ENCODE measurements at regions not wholly inside any gene's neighbourhood (a gene's known extent, or its start where the extent isn't known, plus 50 kb on each side); places are given as distances from the start of the nearest gene placed in this dataset.
"Not testable (repeated sequence)": the region's sequence is repeated elsewhere in the genome, so short reads cannot be mapped to it uniquely, and the experiment has no call there.

DNA sequence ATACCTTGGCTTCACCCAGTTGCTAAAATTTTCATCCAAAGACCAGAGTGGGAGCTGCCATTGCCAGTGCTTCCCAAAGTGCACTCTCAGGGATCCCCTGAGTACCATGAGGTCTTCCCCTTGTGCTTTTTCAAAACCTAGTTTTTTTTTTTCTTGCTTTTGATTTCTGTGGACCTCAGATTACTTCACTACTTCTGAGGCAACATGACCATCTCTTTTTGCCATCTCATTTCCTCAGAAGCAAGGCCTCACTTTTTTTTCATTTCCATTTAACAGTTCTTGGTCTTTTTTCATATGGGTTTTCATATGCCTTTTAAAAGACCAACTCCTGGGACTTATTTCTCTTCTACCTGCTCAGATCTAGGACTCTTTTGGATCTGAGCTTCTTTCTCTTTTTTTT is 64.1 kb upstream of the MMS22L start:
- FAIRE-seq (no peak), DNase-seq (ENCODE audit: insufficient read length, low spot score) (no peak)
- TF ChIP-seq POU2F2 (IDR thresholded peaks at IDR 0.05; ENCODE audit: low read depth, low read length): no peak
- TF ChIP-seq TAF1 (IDR thresholded peaks at IDR 0.05; ENCODE audit: low read depth, low read length): no peak
- no peak for TF ChIP-seq SPI1 (IDR thresholded peaks at IDR 0.05; ENCODE audit: low read depth, low read length)
- no peak for TF ChIP-seq POLR2AphosphoS5 (IDR thresholded peaks at IDR 0.05; ENCODE audit: low read depth, low read length)
- no peak for TF ChIP-seq PAX5 (IDR thresholded peaks at IDR 0.05; ENCODE audit: insufficient read depth, low read length, severe bottlenecking)
- TF ChIP-seq POLR2A (IDR thresholded peaks at IDR 0.05; ENCODE audit: low read depth, low read length): no peak

DNA sequence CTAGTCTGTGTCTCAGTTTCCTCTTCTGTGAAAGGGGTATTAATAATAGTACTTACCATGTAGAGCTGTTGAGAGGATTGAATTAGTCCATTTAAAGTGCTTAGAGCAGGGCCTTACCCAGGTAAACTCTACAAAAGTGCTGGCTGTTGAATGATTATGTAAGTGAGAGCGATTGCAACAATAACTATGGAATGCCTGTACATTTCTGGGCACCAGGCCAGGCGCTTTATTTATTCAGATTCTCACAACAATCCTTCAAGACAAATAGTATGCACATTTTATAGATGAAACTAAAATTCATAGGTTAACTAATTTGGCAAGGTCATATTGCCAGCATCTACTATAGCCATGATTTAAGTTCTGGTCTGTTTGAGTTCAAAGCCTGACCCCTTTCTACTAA is 78.3 kb upstream of the MMS22L start:
- TF ChIP-seq SPI1 (IDR thresholded peaks at IDR 0.05; ENCODE audit: low read depth, low read length) (no peak), PAX5 (IDR thresholded peaks at IDR 0.05; ENCODE audit: insufficient read depth, low read length, severe bottlenecking) (no peak), TAF1 (IDR thresholded peaks at IDR 0.05; ENCODE audit: low read depth, low read length) (no peak), POLR2AphosphoS5 (IDR thresholded peaks at IDR 0.05; ENCODE audit: low read depth, low read length) (no peak), POU2F2 (IDR thresholded peaks at IDR 0.05; ENCODE audit: low read depth, low read length) (no peak), POLR2A (IDR thresholded peaks at IDR 0.05; ENCODE audit: low read depth, low read length) (no peak)
- no peak for FAIRE-seq
- no peak for DNase-seq (ENCODE audit: insufficient read length, low spot score)

DNA sequence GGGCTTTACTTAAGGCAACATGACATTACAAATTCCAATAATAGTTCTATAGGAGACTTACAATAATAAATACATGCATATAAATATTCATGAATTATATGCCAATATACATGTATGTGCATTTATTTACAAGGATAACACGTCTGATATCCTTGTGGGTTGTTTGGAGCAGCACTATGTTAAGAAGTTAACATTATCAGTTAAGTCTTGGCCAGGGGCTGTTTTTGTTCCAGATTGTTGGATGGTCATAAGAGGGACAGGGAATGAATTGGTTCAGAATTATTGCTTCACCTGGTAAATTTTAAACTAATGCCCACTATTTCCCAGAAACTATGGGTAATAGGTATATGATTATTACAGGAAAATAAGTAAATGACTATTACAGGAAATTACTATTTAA is 81.3 kb upstream of the MMS22L start:
- no peak for FAIRE-seq
- no peak for TF ChIP-seq POLR2AphosphoS5 (IDR thresholded peaks at IDR 0.05; ENCODE audit: low read depth, low read length)
- no peak for TF ChIP-seq TAF1 (IDR thresholded peaks at IDR 0.05; ENCODE audit: low read depth, low read length)
- TF ChIP-seq POLR2A (IDR thresholded peaks at IDR 0.05; ENCODE audit: low read depth, low read length): no peak
- TF ChIP-seq PAX5 (IDR thresholded peaks at IDR 0.05; ENCODE audit: insufficient read depth, low read length, severe bottlenecking): no peak
- no peak for TF ChIP-seq SPI1 (IDR thresholded peaks at IDR 0.05; ENCODE audit: low read depth, low read length)
- TF ChIP-seq POU2F2 (IDR thresholded peaks at IDR 0.05; ENCODE audit: low read depth, low read length): no peak
- no peak for DNase-seq (ENCODE audit: insufficient read length, low spot score)

DNA sequence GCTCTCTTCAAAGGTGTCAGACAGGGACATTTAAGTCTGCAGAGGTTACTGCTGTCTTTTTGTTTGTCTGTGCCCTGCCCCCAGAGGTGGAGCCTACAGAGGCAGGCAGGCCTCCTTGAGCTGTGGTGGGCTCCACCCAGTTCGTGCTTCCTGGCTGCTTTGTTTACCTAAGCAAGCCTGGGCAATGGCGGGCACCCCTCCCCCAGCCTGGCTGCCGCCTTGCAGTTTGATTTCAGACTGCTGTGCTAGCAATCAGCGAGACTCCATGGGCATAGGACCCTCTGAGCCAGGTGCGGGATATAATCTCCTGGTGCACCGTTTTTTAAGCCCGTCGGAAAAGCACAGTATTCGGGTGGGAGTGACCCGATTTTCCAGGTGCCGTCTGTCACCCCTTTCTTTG is 99.1 kb upstream of the MMS22L start:
- FAIRE-seq; DNase-seq (ENCODE audit: insufficient read length, low spot score): not testable (repeated sequence)

DNA sequence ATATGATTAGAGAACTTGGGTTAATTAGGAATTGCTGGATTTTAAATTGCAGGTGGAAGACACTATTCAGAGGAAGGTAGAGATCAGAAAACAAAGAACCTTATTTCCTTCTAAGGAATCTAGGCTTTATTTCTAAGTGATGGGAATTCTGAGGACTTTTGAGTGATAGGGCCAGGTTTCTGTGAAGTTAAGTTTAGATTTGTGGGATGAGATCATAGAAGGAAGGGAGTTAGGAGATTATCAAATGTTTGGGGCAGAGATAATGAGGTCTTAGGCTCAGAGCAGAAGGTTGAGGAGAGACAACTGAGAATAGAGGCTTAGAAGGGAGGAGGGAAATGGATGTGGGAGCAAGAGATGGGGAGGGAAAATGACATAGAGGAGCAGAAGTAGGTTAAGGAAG is 109.7 kb upstream of the MMS22L start:
- TF ChIP-seq POLR2AphosphoS5 (IDR thresholded peaks at IDR 0.05; ENCODE audit: low read depth, low read length) (no peak), PAX5 (IDR thresholded peaks at IDR 0.05; ENCODE audit: insufficient read depth, low read length, severe bottlenecking) (no peak), SPI1 (IDR thresholded peaks at IDR 0.05; ENCODE audit: low read depth, low read length) (no peak), TAF1 (IDR thresholded peaks at IDR 0.05; ENCODE audit: low read depth, low read length) (no peak), POU2F2 (IDR thresholded peaks at IDR 0.05; ENCODE audit: low read depth, low read length) (no peak), POLR2A (IDR thresholded peaks at IDR 0.05; ENCODE audit: low read depth, low read length) (no peak)
- FAIRE-seq: no peak
- no peak for DNase-seq (ENCODE audit: insufficient read length, low spot score)

DNA sequence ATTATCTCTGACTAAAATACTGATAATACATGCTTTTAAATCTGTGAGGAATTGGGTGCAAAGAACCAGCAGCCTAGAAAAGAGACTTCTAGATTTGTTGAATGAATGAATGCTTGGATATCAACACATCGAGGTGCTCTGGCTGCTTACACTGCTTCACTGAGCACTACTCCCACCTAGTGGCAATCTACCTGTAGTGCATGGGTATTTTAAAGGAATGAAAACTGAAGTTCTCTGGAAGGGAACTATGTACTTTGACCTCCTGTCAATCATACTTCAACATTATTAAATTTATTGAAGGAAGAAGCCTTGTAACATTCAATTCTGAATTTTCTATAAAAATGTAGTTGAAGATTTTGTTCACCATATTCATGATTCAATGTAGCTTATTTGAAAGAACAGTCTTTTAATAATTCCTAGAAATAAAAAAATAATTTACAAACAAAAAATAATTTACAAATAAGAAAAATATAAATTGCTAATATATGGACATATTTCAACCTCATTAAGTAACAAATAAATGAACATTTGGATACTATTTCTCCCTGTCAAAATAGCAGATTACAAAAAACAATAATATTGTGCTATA is 111.2 kb upstream of the MMS22L start:
- peak; percentile 11 for DNase-seq (ENCODE audit: insufficient read length, low spot score)
- FAIRE-seq: peak; percentile 94
- TF ChIP-seq POLR2A (IDR thresholded peaks at IDR 0.05; ENCODE audit: low read depth, low read length): no peak
- TF ChIP-seq SPI1 (IDR thresholded peaks at IDR 0.05; ENCODE audit: low read depth, low read length): no peak
- TF ChIP-seq POU2F2 (IDR thresholded peaks at IDR 0.05; ENCODE audit: low read depth, low read length): no peak
- TF ChIP-seq PAX5 (IDR thresholded peaks at IDR 0.05; ENCODE audit: insufficient read depth, low read length, severe bottlenecking): no peak
- no peak for TF ChIP-seq TAF1 (IDR thresholded peaks at IDR 0.05; ENCODE audit: low read depth, low read length)
- TF ChIP-seq POLR2AphosphoS5 (IDR thresholded peaks at IDR 0.05; ENCODE audit: low read depth, low read length): no peak

DNA sequence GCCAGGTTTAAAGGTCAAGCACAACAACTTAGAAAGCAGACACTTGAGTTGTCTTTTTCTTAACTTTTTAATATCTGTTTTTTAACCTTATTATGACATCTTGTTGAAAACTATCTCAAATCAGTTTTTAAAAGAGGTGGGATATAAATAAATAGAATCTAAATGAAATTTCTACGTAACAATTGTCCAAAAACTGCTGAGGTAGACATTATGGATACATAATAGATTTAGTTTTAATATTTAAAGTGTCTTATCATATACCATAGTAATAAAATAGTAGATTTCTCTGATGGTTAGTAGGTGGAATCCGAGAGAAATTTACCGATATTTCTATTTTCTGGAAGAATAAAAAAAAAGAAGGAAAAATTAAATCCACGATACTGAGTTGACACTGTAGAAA is 113.9 kb upstream of the MMS22L start:
- TF ChIP-seq POU2F2 (IDR thresholded peaks at IDR 0.05; ENCODE audit: low read depth, low read length) (no peak), TAF1 (IDR thresholded peaks at IDR 0.05; ENCODE audit: low read depth, low read length) (no peak), POLR2AphosphoS5 (IDR thresholded peaks at IDR 0.05; ENCODE audit: low read depth, low read length) (no peak), PAX5 (IDR thresholded peaks at IDR 0.05; ENCODE audit: insufficient read depth, low read length, severe bottlenecking) (no peak), POLR2A (IDR thresholded peaks at IDR 0.05; ENCODE audit: low read depth, low read length) (no peak), SPI1 (IDR thresholded peaks at IDR 0.05; ENCODE audit: low read depth, low read length) (no peak)
- DNase-seq (ENCODE audit: insufficient read length, low spot score) (no peak), FAIRE-seq (no peak)

DNA sequence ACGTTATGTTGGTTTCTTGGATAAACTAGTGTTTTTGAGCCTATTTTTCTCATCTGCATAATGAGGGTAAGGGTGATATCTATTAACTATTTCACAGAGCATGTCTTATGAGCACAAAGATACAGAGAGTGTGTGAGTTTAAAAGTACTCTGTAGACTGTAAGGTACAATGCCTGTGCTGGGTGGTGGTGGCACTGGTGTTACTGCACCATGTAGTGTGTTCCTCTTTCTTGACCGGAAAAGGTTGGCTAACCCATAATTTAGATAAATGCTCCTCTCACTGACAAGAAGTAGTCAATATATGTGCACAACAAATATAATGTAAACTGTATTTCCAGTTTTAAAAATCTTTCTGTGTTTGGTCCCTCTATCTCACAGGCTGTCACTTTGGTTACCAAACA is 116.2 kb upstream of the MMS22L start:
- no peak for DNase-seq (ENCODE audit: insufficient read length, low spot score)
- no peak for FAIRE-seq
- TF ChIP-seq SPI1 (IDR thresholded peaks at IDR 0.05; ENCODE audit: low read depth, low read length) (no peak), POU2F2 (IDR thresholded peaks at IDR 0.05; ENCODE audit: low read depth, low read length) (no peak), TAF1 (IDR thresholded peaks at IDR 0.05; ENCODE audit: low read depth, low read length) (no peak), POLR2A (IDR thresholded peaks at IDR 0.05; ENCODE audit: low read depth, low read length) (no peak), POLR2AphosphoS5 (IDR thresholded peaks at IDR 0.05; ENCODE audit: low read depth, low read length) (no peak), PAX5 (IDR thresholded peaks at IDR 0.05; ENCODE audit: insufficient read depth, low read length, severe bottlenecking) (no peak)

DNA sequence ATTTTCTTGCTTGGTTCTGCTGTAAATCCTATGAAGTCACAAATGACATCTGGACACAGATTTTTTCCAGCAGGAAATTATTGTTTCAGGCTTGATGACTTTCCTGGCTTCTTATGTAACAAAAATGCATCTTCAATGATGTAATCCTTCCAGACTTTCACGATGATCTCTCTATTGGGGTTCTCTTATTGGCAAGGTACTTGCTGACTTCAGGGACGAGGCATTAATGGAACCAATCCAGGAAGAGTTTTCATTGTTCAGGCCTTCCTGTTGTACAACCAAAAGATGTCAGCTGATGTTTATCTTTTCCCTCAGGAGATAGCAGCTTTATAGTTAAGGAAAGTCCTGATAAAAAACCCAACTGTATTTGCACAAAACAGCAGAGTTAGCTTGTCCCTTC is 118.5 kb upstream of the MMS22L start:
- no peak for FAIRE-seq
- no peak for DNase-seq (ENCODE audit: insufficient read length, low spot score)
- TF ChIP-seq POLR2A (IDR thresholded peaks at IDR 0.05; ENCODE audit: low read depth, low read length): no peak
- no peak for TF ChIP-seq TAF1 (IDR thresholded peaks at IDR 0.05; ENCODE audit: low read depth, low read length)
- TF ChIP-seq SPI1 (IDR thresholded peaks at IDR 0.05; ENCODE audit: low read depth, low read length): no peak
- TF ChIP-seq PAX5 (IDR thresholded peaks at IDR 0.05; ENCODE audit: insufficient read depth, low read length, severe bottlenecking): no peak
- TF ChIP-seq POU2F2 (IDR thresholded peaks at IDR 0.05; ENCODE audit: low read depth, low read length): no peak
- no peak for TF ChIP-seq POLR2AphosphoS5 (IDR thresholded peaks at IDR 0.05; ENCODE audit: low read depth, low read length)

DNA sequence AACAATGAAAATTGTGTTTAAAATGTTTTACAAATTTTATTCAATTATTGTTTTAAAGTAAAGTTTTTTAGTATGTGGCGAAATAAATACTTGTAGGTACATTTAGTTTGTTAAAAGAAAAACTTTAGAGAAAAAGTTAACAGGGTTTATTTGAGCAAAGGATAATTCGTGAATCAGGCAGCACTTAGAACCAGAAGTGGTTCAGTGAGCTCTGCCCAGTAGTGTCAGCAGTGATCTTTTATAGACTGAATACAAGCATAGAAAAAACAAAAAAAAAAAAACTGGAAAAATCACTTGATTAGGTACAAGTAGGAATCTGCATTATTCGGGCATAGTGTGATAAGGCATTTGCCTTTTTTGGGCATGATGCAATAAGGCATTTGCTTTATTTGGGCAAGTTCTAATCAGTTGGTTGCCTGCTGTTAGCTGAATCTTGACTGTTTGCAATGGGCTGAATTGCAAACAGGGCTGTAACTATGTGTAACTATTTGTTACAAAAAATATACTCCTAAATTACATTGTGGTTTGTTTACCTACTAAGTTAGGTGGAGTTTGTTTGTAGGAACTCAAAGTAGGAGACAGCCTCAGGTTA is 122.9 kb upstream of the MMS22L start:
- DNase-seq (ENCODE audit: insufficient read length, low spot score) (no peak), FAIRE-seq (no peak)
- TF ChIP-seq PAX5 (IDR thresholded peaks at IDR 0.05; ENCODE audit: insufficient read depth, low read length, severe bottlenecking) (no peak), POU2F2 (IDR thresholded peaks at IDR 0.05; ENCODE audit: low read depth, low read length) (no peak), POLR2A (IDR thresholded peaks at IDR 0.05; ENCODE audit: low read depth, low read length) (no peak), SPI1 (IDR thresholded peaks at IDR 0.05; ENCODE audit: low read depth, low read length) (no peak)
